ENCODE measurements at regions not wholly inside any gene's neighbourhood (a gene's known extent, or its start where the extent isn't known, plus 50 kb on each side); places are given as distances from the start of the nearest gene placed in this dataset.
A peak's percentile ranks its signal among the peaks of the same experiment; 100 is the strongest.

- H3K4me1 ChIP-seq, result no peaks in the 10 kb centered on the region
- no peaks in the 10 kb centered on the region for H3K27me3 ChIP-seq
- no peak for TF ChIP-seq CTCF (IDR thresholded peaks at IDR 0.05; ENCODE audit: low read depth, low read length)
Observed at GRCh38 chr9:571741-572140, 269.8 kb upstream of the DMRT1 start.

DNA sequence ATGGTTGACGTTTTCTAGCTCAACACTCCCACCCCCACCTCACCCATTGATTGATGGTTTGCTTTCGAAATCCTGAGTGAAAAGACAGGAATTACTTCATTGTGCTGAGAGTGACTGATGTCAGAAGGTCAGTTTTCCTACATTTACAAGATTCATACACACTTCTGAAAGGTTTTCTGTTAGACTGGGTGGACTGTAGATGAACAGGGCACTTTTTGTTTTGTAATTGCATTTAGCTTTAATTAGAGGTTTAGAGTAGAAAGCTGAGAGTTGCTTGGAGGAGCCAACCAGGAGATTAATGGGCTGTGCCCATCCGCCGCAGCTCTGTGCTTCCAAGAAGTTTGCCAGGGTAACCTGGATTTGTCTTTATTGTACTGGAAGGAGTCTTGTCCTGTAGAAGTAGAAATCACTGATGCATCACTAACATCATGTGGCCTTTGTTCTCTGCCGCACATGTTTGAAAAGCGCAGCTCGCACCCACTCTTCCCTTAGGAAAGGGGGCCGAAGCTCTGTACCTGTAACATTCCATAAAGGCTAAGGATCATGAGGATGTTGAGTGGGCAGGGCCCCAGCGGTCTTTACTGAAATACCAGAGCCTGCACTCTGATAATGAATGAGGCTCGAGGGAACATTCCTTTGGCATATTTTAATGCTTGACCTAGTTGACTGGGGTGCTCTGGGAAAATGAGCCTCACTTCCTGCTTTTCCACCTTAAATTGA, 267.6 kb upstream of the DMRT1 start:
- H3K27me3 ChIP-seq, result no peaks in the 10 kb centered on the region
- DNase-seq, result no peak
- H3K36me3 ChIP-seq, result no peaks in the 10 kb centered on the region
- no peaks in the 10 kb centered on the region for H3K4me1 ChIP-seq
- TF ChIP-seq CTCF (IDR thresholded peaks at IDR 0.05; ENCODE audit: low read depth, low read length), result no peak
- H3K9me3 ChIP-seq, result no peaks in the 10 kb centered on the region
- no peak overlapping the region for H3K4me3 ChIP-seq (ENCODE audit: low read depth, low read length)

More at GRCh38 chr9:571741-572140, 269.8 kb upstream of the DMRT1 start:
- no peaks in the 10 kb centered on the region for H3K36me3 ChIP-seq
- DNase-seq, result no peak
- no peak overlapping the region for H3K4me3 ChIP-seq (ENCODE audit: low read depth, low read length)
- no peaks in the 10 kb centered on the region for H3K9me3 ChIP-seq

GRCh38 chr9:575139-575538, 266.4 kb upstream of the DMRT1 start:
- DNase-seq, result no peak
- no peak for TF ChIP-seq CTCF (IDR thresholded peaks at IDR 0.05; ENCODE audit: low read depth, low read length)
- Histone ChIP-seq H3K27me3 (no peaks in the 10 kb centered on the region), H3K4me1 (no peaks in the 10 kb centered on the region), H3K36me3 (no peaks in the 10 kb centered on the region), H3K9me3 (no peaks in the 10 kb centered on the region), H3K4me3 (ENCODE audit: low read depth, low read length) (no peak overlapping the region)

- Histone ChIP-seq H3K36me3 (no peaks in the 10 kb centered on the region), H3K27me3 (no peaks in the 10 kb centered on the region), H3K4me3 (ENCODE audit: low read depth, low read length) (no peak overlapping the region), H3K9me3 (no peaks in the 10 kb centered on the region), H3K4me1 (no peaks in the 10 kb centered on the region)
- no peak for DNase-seq
- no peak for TF ChIP-seq CTCF (IDR thresholded peaks at IDR 0.05; ENCODE audit: low read depth, low read length)
Observed at GRCh38 chr9:580652-581342, 260.7 kb upstream of the DMRT1 start.

GRCh38 chr9:581673-582497, 259.6 kb upstream of the DMRT1 start:
- peak; percentile 15; the same call in 1 of the 2 replicates for TF ChIP-seq CTCF (IDR thresholded peaks at IDR 0.05; ENCODE audit: low read depth, low read length)
- DNase-seq, result no peak
- Histone ChIP-seq H3K36me3 (no peaks in the 10 kb centered on the region), H3K4me3 (ENCODE audit: low read depth, low read length) (no peak overlapping the region), H3K4me1 (no peaks in the 10 kb centered on the region), H3K9me3 (no peaks in the 10 kb centered on the region), H3K27me3 (no peaks in the 10 kb centered on the region)
